ENCODE measurements at regions not wholly inside any gene's neighbourhood (a gene's known extent, or its start where the extent isn't known, plus 50 kb on each side); places are given as distances from the start of the nearest gene placed in this dataset.

DNA sequence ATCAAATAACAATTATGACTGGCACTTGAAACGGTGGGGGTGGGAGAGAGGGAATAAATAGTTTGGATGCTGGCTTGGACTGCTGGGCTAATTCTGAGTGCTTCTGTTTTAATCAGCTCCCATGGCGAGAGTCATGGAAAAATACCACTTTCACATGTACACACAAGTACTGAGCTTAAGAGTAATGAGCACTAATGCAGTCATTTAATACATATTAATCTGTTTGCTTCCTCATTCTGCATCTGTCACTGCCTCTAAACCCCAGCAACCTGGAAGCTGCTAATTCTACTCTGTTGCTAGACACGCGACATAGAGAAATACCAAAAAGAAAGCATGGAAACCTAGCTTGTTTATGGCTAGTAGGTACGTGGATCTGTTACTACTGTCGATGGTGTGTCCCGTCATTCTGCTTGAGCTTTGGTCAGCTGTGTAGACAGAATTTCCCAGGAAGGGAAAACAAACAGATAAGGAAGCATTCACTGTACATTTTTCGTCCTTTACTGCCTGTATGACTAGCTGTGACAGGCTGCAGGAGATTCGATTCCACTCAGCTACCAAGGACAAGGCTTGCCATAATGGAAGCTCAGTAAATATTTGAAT, 238.8 kb downstream of the BAMBI start:
- TF ChIP-seq ZNF274 (IDR thresholded peaks at IDR 0.05; ENCODE audit: low read depth, low read length): no peak

DNA sequence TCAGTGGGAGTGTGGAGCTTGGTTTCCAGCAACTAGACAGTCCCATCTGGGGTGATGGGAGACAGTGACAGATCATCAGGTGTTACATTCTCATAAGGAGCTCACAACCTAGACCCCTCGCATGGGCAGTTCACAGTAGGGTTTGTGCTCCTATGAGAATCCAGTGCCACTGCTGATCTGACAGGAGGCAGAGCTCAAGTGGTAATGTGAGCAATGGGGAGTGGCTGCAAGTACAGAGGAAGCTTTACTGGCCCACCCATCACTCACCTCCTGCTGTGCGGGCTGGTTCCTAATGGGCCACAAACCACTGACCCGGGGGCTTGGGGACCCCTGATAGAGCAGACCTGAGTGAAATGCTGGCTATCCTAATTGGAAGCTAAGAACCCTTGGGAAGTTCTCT, 242.8 kb downstream of the BAMBI start:
- H3K4me3 ChIP-seq (ENCODE audit: low read length): no peak overlapping the region
- TF ChIP-seq ZNF274 (IDR thresholded peaks at IDR 0.05; ENCODE audit: low read depth, low read length): no peak

More for the DNA sequence above, 238.8 kb downstream of the BAMBI start:
- no peak overlapping the region for H3K4me3 ChIP-seq (ENCODE audit: low read length)

DNA sequence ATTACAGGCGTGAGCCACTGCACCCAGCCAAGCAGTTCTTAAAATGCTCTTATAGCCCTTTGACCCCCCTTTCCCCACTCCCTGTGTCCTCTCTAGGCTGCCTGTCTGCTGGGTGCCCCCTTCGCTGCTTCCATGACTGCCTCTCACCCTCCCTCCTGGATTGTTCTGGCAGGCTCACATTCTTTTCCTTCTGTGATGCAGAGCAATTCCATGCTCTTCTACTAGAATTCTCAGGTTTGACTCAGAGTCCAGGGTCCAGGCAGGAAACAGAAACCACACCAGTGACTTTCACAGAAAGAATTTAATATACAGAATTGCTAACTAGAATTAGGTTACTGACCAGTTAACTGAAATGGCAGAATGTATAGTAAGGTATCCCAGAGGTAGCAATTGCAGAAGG, 244.8 kb downstream of the BAMBI start:
- TF ChIP-seq ZNF274 (IDR thresholded peaks at IDR 0.05; ENCODE audit: low read depth, low read length): no peak

DNA sequence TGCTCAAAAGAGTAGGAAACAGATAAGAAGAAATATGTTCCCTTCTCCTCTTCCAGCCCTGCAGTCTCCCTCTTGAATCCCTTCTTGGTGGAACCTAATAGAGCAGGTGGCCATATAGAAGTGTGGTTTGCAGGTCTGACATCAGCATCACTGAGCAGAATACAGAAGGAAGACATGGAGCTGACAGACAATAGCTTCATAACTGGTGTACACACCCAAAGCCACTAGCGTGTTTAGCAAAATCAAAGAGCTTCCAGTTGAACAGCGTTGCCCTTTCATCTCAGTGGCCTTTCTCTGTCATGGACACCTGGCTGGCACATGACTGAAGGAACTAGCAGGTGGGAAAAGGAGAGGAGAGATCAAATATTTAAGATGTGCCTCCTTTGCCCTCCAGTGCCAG, 245.5 kb downstream of the BAMBI start:
- no peak for TF ChIP-seq ZNF274 (IDR thresholded peaks at IDR 0.05; ENCODE audit: low read depth, low read length)
- H3K4me3 ChIP-seq (ENCODE audit: low read length): no peak overlapping the region

More for the DNA sequence above, 244.8 kb downstream of the BAMBI start:
- no peak overlapping the region for H3K4me3 ChIP-seq (ENCODE audit: low read length)

DNA sequence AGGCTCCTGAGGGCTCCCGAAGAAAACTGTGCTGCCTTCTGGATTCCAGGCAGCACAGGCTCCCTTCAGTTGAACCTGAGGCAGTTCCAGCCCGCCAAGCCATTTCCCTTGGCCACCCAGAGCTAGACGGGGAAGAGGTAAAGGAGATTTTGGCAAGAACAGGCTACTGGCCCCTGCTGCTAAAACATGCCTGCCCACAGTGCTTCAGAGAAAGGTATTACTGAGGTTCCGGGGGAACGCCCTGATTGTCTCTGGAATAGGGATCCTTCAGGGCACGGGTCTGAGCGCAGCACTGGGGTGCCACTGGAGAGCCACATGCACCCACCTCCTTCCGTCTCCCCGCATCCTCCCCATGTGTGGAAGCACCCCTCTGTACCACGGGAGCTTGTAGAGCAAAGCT, 247.4 kb downstream of the BAMBI start:
- H3K4me3 ChIP-seq (ENCODE audit: low read length): no peak overlapping the region
- TF ChIP-seq ZNF274 (IDR thresholded peaks at IDR 0.05; ENCODE audit: low read depth, low read length): no peak

DNA sequence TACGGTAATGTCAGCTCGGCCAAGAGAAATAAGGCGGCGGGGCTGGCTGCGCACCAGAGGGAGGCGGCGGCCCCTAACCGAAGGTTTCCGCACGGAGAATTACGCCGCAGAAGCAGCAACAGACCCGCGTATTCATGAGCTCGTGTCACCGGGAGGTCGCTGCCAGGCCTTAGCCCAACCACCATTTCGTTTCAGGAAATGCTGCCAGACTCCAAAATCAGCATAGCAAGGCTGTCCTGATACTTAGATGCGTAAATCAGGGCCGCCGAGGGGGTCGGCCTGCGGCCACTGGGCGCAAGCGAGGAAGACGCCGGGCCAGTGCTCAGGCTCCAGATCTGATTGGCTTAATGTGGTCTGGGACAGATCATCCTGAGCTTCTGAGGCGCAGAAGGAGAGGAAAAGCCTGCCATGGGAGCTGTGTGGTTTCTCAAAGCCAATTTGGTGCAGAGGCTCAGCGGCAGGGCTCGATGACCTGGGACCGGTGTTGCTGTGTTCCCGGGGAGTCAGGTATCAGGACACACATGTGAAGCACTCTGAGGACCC, 247.9 kb downstream of the BAMBI start:
- TF ChIP-seq ZNF274 (IDR thresholded peaks at IDR 0.05; ENCODE audit: low read depth, low read length): no peak

DNA sequence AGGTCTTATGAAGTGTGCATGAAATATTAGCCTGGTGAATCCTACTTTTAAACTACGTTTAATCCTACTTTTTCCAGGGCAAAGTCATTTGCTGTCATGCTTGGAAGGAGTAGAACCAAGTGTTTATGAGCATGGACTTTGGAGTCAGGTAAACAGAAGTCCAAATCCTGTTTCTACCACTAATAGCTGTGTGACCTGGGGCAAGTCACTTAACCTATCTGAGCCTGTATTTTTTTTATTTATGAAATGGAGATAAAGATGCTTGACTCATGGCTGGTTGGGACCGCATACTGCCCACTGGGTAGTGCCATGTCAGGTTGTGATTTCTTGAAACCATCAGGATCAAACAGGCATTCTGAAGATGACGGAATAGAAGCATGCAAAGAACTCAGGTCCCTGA, 249.6 kb downstream of the BAMBI start:
- TF ChIP-seq ZNF274 (IDR thresholded peaks at IDR 0.05; ENCODE audit: low read depth, low read length): no peak

More for the DNA sequence above, 247.9 kb downstream of the BAMBI start:
- no peak overlapping the region for H3K4me3 ChIP-seq (ENCODE audit: low read length)

DNA sequence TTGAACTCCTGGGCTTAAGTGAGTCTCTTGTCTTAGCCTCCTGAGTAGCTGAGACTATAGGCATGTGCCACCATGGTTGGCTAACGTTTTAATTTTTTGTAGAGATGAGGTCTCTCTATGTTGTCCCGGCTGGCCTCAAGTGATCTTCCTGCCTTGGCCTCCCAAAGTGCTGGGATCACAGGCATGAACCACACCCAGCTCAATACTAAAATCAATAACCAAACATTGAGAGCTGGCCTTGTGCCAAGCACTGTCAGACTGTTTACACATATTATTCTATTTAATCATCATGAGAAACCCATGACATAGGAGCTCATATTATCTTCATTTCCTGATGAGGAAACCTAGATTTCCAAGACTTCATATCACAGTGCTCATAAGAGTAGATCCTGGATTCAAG, 251.2 kb downstream of the BAMBI start:
- TF ChIP-seq ZNF274 (IDR thresholded peaks at IDR 0.05; ENCODE audit: low read depth, low read length): no peak
- no peak overlapping the region for H3K4me3 ChIP-seq (ENCODE audit: low read length)

More for the DNA sequence above, 249.6 kb downstream of the BAMBI start:
- no peak overlapping the region for H3K4me3 ChIP-seq (ENCODE audit: low read length)

DNA sequence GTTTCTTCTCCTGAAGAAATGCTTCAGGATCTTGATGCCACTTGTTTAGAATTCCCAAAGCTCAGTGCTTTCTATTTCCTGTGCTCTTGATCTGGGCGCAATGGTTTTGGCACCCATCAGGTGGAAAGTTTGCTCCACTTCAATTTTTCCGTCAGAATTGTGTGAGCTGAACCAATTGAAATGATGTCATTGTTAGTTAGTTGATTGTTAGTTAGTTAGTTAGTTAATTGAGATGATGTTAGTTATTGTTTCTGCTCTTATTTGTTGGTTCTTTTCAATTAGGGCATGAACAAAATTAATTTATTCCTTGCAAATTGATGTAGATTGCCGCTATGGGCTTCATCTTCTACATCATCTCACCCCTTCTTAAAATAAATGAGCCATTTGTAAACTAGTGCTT, 252.6 kb downstream of the BAMBI start:
- no peak for TF ChIP-seq ZNF274 (IDR thresholded peaks at IDR 0.05; ENCODE audit: low read depth, low read length)
- no peak overlapping the region for H3K4me3 ChIP-seq (ENCODE audit: low read length)

DNA sequence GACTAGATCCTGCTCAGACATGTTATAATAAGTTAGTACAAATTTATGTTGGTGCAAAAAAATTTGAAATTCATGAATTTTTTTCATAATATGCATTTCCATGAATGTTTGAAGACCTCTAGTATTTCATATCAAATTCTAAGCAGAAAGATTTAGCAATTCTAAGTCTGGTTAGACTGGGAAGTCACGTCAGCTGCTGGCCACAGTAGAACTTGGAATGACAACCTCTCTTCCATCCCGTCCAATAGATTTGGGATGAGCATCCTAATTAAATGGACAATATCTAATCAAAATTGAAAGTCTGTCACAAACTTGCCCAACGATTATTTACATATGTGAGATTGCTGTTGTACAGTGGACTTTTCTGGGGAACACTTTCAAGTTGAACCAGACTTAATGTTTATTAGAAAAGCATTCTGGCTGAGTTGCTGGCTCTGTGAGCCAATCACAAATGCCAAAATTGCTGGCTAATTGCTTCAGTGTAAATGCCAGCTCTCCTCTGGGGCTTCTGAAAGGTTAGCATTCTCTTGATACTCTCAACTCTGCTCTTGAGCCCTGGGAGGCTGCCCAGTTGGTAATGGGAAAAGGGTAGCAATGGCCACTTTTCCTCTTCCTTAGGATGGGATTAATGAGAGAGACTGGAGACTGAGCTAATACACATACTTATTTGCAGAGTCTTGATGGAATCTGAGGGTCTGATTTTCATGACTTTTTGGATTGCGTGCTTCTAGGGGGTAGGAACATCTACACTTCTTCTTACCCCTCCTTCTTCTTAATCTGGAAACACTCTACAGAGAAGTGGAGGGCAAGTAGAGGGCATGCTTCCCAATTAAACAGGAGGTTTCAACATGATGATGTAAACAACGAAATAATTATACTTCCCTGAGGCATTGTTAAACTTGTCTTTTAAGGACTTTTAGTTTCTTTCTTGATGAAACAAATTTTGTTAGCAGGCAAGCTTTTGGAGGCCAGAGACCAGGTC, 253.5 kb downstream of the BAMBI start:
- H3K4me3 ChIP-seq (ENCODE audit: low read length): no peak overlapping the region
- TF ChIP-seq ZNF274 (IDR thresholded peaks at IDR 0.05; ENCODE audit: low read depth, low read length): no peak

DNA sequence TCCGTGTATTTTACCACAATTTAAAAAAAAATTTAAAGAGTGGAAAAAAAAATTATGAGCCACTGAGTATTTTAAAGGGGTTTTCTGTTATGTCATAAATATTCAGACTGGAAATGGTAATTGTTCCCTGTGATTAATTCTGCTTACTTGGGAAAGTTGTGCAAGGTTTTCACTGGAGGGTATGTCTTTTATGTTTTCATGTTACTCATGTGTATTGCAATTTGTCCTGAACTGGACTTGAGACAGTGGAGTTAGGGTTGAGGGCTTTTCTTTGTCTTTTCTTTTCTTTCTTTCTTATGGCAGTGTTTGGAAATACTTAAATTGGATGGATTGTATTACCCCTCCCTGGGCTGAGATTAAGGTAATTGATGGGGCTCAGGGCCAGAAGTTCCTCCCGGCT, 257.7 kb downstream of the BAMBI start:
- no peak for TF ChIP-seq ZNF274 (IDR thresholded peaks at IDR 0.05; ENCODE audit: low read depth, low read length)
- no peak overlapping the region for H3K4me3 ChIP-seq (ENCODE audit: low read length)

DNA sequence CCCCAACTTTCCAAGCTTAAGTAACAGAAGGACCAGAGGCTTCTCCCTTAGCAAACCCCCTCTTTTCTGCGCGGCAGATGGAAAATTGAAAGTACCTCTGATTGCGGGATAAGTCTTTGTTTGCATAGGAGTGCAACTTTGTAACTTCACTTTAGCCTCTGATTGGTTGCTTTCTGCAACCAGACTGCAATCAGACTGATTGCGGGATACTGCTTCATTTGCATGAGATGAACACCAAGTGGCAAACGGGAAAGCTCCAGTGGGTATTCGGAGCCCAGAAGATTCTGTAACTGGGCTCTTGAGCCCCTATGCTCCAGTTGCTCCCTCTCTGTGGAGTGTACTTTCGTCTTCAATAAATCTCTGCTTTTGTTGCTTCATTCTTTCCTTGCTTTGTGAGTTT, 260.6 kb downstream of the BAMBI start:
- no peak overlapping the region for H3K4me3 ChIP-seq (ENCODE audit: low read length)
- TF ChIP-seq ZNF274 (IDR thresholded peaks at IDR 0.05; ENCODE audit: low read depth, low read length): no peak

DNA sequence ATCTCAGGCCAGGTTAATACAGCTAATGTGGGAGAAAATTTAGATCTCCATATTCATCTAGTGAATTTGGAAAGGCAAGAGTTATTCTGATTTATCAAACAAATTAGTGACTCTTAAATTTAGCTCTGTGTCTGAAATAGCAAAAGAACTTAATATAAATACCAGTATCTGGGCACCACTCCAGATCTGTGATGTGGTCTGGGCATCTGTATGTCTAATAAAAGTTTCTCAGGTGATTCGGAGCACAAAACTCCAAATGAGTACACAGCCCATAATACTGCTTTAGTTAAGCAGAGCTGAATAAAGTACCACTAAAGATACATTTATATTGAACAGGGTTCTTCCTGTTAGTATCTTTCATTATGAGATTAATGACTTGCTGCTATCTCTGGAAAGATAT, 261.4 kb downstream of the BAMBI start:
- H3K4me3 ChIP-seq (ENCODE audit: low read length): no peak overlapping the region

DNA sequence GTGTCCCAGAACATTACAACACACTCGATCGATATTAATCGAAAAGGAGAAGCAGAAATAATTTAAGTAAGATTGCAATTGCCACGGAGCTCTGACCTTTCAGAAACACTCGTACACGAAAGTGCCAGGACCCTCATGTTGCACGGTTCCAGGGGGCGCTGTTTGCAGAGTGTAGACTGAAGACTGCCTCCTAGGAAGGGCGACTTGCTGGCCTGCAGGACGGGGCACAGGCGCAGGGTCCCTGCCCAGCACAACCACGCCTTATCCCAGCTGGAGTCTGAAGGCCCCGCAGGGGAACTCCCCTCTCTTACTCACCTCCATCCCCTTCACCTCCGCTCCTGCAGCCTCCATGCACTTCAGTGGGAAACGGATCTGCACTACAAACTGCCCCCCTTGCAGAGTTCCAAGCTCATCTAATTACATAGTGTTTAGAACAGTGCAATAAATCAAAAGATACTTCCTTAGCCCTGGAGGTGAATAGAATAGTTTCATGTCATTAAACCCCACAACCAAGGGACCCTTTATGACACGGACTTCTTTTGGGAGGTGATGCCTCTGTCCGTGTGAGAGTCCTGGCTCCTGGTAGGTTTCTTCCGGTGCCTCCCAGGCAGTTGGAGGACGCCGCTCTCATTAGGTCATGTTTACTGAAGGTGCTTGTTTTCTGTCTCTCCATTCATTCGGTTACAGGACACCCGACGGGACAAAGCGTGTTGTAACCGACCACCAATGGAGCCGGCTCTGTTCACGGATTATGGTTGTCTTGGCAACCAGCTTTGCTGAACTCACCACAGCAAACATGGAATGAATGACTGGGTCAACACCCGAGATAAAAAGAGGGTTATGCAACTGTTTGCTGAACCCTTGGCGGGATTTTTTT, 262.2 kb downstream of the BAMBI start:
- TF ChIP-seq ZNF274 (IDR thresholded peaks at IDR 0.05; ENCODE audit: low read depth, low read length): no peak
- no peak overlapping the region; the same call in 1 of the 2 replicates for H3K4me3 ChIP-seq (ENCODE audit: low read length)

More for the DNA sequence above, 261.4 kb downstream of the BAMBI start:
- TF ChIP-seq ZNF274 (IDR thresholded peaks at IDR 0.05; ENCODE audit: low read depth, low read length): no peak
